Superior temporal gyrus (tissue), 1 donor: ENCODE measurements at regions not wholly inside any gene's neighbourhood (a gene's known extent, or its start where the extent isn't known, plus 50 kb on each side); places are given as distances from the start of the nearest gene placed in this dataset.
"Not testable (repeated sequence)": the region's sequence is repeated elsewhere in the genome, so short reads cannot be mapped to it uniquely, and the experiment has no call there.

Experiments
- DNase-seq: peaks from one replicate; pipeline ENCODE4 v3.0.0-alpha.2; 2016; ENCODE audit errors: extremely low spot score

GRCh38 chr12:97616946-97617345 lies 154.3 kb downstream of the RMST start:
- peak; percentile 70 for DNase-seq

GRCh38 chr12:97628962-97629361 lies 166.4 kb downstream of the RMST start:
- no peak for DNase-seq

- DNase-seq, result no peak
Observed at GRCh38 chr12:97629382-97629781, 166.8 kb downstream of the RMST start.

GRCh38 chr12:97630356-97630755 lies 167.8 kb downstream of the RMST start:
- DNase-seq, result no peak

- DNase-seq, result no peak
Observed at GRCh38 chr12:97630875-97631274, 168.3 kb downstream of the RMST start.

- DNase-seq, result no peak
Observed at GRCh38 chr12:97637770-97638169, 175.2 kb downstream of the RMST start.

- no peak for DNase-seq
Observed at GRCh38 chr12:97638739-97639138, 176.1 kb downstream of the RMST start.

GRCh38 chr12:97639702-97640101 lies 177.1 kb downstream of the RMST start:
- DNase-seq, result no peak

- DNase-seq, result no peak
Observed at GRCh38 chr12:97640826-97641225, 178.2 kb downstream of the RMST start.

GRCh38 chr12:97642911-97643310 lies 180.3 kb downstream of the RMST start:
- no peak for DNase-seq

- DNase-seq, result no peak
Observed at GRCh38 chr12:97643924-97644323, 181.3 kb downstream of the RMST start.

GRCh38 chr12:97645726-97646125 lies 183.1 kb downstream of the RMST start:
- DNase-seq, result no peak

- no peak for DNase-seq
Observed at GRCh38 chr12:97647142-97647541, 184.5 kb downstream of the RMST start.

GRCh38 chr12:97650242-97650641 lies 187.6 kb downstream of the RMST start:
- DNase-seq, result no peak

GRCh38 chr12:97656548-97656947 lies 193.9 kb downstream of the RMST start:
- not testable (repeated sequence) for DNase-seq

GRCh38 chr12:97659117-97659880 lies 196.7 kb downstream of the RMST start:
- no peak for DNase-seq

- DNase-seq, result no peak
Observed at GRCh38 chr12:97666263-97666662, 203.7 kb downstream of the RMST start.

GRCh38 chr12:97672870-97673269 lies 210.3 kb downstream of the RMST start:
- no peak for DNase-seq

GRCh38 chr12:97680751-97681150 lies 218.1 kb downstream of the RMST start:
- no peak for DNase-seq

GRCh38 chr12:97681612-97682504 lies 219.3 kb downstream of the RMST start:
- DNase-seq, result no peak

- no peak for DNase-seq
Observed at GRCh38 chr12:97685360-97685759, 222.8 kb downstream of the RMST start.

- no peak for DNase-seq
Observed at GRCh38 chr12:97701901-97702300, 239.3 kb downstream of the RMST start.

- DNase-seq, result no peak
Observed at GRCh38 chr12:97711392-97711791, 248.8 kb downstream of the RMST start.
